Panc1 (cell line): ENCODE measurements at regions not wholly inside any gene's neighbourhood (a gene's known extent, or its start where the extent isn't known, plus 50 kb on each side); places are given as distances from the start of the nearest gene placed in this dataset.

ENCODE experiments used
- CTCF ChIP-seq: fragments of 450-650 bp; IDR thresholded peaks from 2 replicates; pipeline ENCODE4 v1.5.1; 2017; ENCODE audit warnings: mild to moderate bottlenecking
- POLR2AphosphoS5 ChIP-seq: IDR thresholded peaks from 2 replicates; pipeline ENCODE4 v1.6.1; 2012; ENCODE audit warnings: mild to moderate bottlenecking, low read depth, low read length, moderate library complexity

GRCh38 chr3:160099834-160100233, 111.2 kb downstream of the IL12A start:
- TF ChIP-seq CTCF = no peak
- TF ChIP-seq POLR2AphosphoS5 = no peak
